ENCODE measurements at regions not wholly inside any gene's neighbourhood (a gene's known extent, or its start where the extent isn't known, plus 50 kb on each side); places are given as distances from the start of the nearest gene placed in this dataset.

- DNase-seq (ENCODE audit: low read depth in 2 of 2), result no peak
Measured at GRCh38 chr16:82360024-82360783, 190.2 kb upstream of the MPHOSPH6 start.

- no peak for DNase-seq (ENCODE audit: low read depth in 2 of 2)
Measured at GRCh38 chr16:82358606-82359221, 188.7 kb upstream of the MPHOSPH6 start.

GRCh38 chr16:82358161-82358560 is 188.1 kb upstream of the MPHOSPH6 start:
- no peak for DNase-seq (ENCODE audit: low read depth in 2 of 2)

DNA sequence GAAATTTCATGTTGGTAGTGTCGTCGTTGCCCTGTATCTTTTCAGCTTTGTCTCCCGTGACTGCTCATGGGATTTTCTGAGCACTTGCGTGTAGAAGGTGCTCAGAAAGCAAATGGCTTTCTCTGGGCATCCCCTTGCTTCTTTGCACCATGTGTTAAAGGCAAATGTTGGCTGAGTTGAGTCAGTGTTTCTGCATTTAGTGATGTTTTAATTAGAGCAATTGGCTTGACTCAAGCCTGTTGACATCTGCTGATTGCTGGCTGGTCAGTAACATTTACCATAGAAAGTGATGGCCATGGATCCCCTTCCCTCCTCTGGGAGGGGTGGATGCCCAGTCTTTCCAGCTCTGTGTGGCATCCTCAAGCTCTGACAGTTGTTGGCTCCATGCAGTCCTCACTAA is 187.2 kb upstream of the MPHOSPH6 start:
- no peak for DNase-seq (ENCODE audit: low read depth in 2 of 2)

DNA sequence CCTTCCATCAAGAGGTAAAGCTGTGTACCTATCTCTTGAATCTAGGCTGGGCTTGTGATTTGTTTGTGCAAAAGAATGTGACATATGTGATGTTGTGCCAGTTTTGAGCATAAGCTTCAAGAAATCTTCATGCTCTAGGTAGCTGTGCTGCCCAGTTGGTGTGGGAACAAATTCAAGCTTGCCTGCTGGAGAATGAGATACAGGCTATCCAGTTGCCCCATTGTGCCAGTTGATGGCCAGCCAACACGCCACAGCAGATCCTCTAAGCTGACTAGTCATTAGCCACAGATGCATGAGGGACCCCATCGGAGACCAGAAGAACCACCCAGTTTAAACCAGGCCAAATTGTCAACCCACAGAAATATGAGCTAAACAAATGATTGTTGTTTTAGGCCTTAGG is 180.5 kb upstream of the MPHOSPH6 start:
- no peak for DNase-seq (ENCODE audit: low read depth in 2 of 2)

GRCh38 chr16:82345318-82345717 is 175.3 kb upstream of the MPHOSPH6 start:
- no peak for DNase-seq (ENCODE audit: low read depth in 2 of 2)

DNA sequence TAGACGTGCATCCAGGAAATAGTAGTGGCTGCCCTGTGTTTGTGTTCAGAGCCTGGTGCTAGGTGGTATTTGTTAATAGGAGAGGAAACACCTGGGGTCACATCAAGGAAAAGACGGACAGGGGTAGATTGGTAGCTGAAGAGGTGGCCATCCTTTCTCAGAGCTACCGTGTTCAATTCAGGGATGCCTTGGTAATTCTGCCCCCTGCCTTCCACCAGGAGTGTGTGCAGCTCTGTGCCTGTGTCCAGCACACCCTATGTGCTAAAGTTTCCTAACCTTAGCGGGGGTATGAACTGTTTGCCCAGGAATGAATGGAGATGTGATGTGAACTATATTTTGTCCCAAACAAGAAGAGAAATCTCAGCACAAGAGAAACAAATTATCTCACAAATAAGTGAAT is 174.1 kb upstream of the MPHOSPH6 start:
- DNase-seq (ENCODE audit: low read depth in 2 of 2), result peak; percentile 27 to 31

- no peak for DNase-seq (ENCODE audit: low read depth in 2 of 2)
Measured at GRCh38 chr16:82341146-82341669, 171.2 kb upstream of the MPHOSPH6 start.

DNA sequence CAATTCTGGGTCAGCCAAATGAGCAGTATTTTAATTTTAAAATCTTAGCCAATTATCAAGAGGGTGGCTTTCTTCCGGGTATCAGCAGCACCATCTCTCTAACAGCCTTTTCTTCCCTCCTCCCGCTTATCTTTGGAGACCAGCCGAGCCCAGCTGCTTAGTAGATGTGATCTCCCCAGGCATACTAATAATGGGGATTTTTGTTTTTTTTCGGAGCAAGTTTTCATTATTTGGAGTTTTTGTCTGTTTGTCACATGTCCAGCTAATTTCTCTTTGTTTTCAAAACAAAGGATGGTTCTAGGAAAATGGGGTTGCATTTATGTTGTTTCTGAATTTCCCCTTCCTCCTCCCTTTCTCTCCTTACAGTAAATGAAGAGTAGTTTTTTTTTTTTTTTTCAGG is 170.5 kb upstream of the MPHOSPH6 start:
- no peak for DNase-seq (ENCODE audit: low read depth in 2 of 2)

DNA sequence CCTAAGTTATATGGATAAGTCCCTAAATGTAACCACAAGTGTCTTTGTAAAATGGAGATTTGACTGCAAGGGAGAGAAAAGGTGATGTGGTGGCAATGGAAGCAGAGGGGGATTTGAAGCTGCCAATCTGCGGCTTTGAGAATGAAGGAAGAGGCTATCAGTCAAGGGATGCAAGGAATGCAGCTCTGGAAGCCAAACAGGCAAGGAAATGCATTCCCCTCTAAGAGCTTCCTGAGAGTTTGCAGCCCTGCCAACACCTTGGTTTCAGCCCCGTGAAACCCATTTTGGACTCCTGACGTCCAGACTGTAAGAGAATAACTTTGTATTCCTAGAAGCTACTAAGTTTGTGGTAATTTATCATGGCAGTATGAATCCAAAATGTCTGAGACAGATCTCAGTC is 167.3 kb upstream of the MPHOSPH6 start:
- no peak for DNase-seq (ENCODE audit: low read depth in 2 of 2)

GRCh38 chr16:82331974-82332750 is 162.1 kb upstream of the MPHOSPH6 start:
- no peak for DNase-seq (ENCODE audit: low read depth in 2 of 2)

DNA sequence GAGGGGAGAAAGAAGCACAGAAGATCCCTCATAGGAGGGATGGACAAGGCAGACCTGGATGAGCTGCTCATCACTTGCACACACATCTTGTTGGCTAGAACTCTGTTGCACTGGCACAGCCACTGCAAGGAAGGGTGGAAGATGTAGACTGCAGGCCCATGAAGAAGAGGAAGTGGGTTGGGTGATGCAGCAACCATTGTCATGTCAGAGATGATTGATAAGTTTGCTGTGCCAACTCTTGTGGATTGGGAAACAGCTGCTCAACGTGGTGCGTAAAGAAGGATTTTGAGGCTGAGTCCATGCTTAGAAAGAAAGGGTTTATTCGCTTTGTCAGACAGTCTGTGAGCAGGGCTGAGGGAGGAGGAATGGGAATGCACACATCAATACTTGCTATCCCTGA is 161.4 kb upstream of the MPHOSPH6 start:
- no peak for DNase-seq (ENCODE audit: low read depth in 2 of 2)

DNA sequence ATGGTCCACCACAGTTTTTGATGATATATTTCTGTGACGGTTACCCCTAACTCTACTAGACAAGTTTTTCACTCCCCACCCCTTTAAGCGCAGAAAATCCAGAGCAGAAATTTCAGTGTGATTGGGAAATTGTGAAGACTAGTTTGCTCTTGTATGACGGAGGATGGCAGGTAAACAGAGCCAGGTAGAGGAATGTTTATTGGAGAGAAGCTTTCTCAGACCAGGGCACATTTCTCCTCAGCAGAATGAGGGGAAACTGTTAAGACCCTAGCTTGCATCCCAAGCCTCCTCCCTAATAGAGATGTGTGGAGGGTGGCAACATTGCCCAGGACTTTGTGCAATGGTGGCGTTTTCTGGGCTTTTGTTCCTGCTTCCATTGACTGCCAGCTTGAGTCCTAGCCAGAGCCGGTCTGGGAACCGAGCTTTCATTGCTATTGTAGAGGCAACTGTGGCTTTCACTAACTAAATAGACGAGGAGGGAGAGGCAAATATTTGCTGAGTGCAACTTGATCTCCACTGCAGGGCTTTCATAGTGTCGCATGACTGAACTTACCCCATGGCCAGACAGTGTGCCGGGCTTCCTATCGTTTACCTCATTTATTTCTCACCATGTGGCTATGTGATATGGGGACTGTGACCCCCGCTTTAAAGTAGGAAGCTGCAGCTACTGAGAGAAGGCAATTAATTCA is 159.6 kb upstream of the MPHOSPH6 start:
- no peak for DNase-seq (ENCODE audit: low read depth in 2 of 2)

GRCh38 chr16:82328881-82329469 is 159.0 kb upstream of the MPHOSPH6 start:
- DNase-seq (ENCODE audit: low read depth in 2 of 2), result no peak

DNA sequence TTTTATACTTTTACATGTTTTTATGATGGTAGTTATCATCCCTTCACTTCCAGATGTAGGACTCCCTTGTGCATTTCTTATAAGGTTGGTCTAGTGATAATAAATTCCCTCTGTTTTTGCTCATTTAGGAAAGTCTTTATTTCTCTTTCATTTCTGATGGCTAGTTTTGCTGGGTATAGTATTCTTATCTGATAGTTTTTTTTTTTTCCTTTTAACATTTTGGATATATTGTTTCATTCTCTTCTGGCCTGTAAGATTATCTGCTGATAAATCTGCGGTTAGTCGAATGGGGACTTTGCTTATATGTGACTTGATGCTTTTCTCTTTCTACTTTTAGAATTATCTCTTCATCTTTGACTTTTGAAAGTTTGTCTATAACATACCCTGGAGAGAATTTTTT is 153.1 kb upstream of the MPHOSPH6 start:
- no peak for DNase-seq (ENCODE audit: low read depth in 2 of 2)

GRCh38 chr16:82322177-82322576 is 152.2 kb upstream of the MPHOSPH6 start:
- DNase-seq (ENCODE audit: low read depth in 2 of 2), result no peak

DNA sequence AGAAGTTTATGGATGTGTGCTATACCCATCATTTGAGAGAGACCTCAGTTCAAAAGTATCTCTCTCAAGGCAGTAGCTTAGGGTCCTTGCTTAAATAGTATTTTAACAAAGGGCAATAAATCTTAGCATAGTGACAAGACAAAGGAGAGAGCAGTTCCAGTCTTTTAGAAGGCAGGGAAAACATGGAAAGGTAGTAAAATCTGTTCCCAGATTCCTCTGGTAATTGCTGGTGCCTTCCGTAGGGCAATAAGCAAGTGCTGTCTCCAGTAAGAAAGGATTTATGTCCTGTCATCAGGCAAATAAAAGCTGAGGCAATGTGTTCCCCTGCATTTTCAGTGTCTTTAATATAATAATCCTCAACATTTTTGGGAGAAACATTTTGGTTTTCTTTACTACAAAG is 149.0 kb upstream of the MPHOSPH6 start:
- DNase-seq (ENCODE audit: low read depth in 2 of 2), result no peak

GRCh38 chr16:82317411-82318167 is 147.6 kb upstream of the MPHOSPH6 start:
- no peak for DNase-seq (ENCODE audit: low read depth in 2 of 2)

DNA sequence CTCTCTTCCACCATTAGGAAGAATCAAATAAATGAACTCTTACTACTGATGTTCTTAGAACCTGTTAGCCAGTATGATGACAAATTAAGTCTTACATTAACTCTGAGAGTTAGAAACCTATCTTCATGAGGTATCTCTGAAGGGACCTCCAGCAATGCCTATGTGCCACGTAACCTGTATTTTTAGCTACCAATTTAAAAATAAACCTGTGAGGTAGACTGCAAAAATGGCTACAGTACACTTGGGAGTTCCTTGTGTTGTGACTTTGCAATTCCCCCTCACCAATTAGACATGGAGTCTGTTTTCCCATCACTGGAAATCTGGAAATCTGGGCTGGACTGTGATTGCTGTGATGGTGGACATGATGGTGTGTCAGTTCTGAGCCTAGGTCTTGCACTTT is 143.7 kb upstream of the MPHOSPH6 start:
- no peak for DNase-seq (ENCODE audit: low read depth in 2 of 2)

DNA sequence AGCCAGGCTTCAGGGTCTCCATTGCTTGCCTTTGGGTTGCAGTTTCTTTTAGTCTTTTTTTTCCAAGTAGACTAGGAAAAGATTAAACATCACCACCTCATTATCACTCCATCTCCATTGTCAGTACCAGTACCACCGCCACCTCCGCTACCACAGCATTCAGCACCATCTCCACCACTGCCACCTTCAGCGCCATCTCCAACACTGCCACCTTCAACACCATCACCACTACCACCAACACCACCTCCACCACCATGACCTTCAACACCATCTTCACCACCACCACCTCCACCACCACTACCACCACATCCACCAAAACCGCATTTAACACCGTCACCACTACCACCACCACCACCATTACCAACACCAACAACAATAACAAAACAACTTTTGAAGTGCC is 141.5 kb upstream of the MPHOSPH6 start:
- no peak for DNase-seq (ENCODE audit: low read depth in 2 of 2)

All from lung microvascular endothelial cell (primary cell).